ENCODE measurements at regions not wholly inside any gene's neighbourhood (a gene's known extent, or its start where the extent isn't known, plus 50 kb on each side); places are given as distances from the start of the nearest gene placed in this dataset.

GRCh38 chr2:6417050-6417449 lies 448.7 kb downstream of the CMPK2 start:
- TF ChIP-seq CTCF (IDR thresholded peaks at IDR 0.05), result no peak
- H3K36me3 ChIP-seq, result no peaks in the 10 kb centered on the region
- no peaks in the 10 kb centered on the region for H3K4me1 ChIP-seq
- ATAC-seq (no peak), DNase-seq (no peak)
- no peaks in the 10 kb centered on the region for H3K9me3 ChIP-seq
- no peak overlapping the region for H3K4me3 ChIP-seq
- intact Hi-C loops (cut with DNase I), result no loop called here
- no peaks in the 10 kb centered on the region for H3K27me3 ChIP-seq
- no peak overlapping the region for H3K27ac ChIP-seq

- intact Hi-C loops (cut with DNase I), result no loop called here
- ATAC-seq (no peak), DNase-seq (no peak)
- Histone ChIP-seq H3K27me3 (no peaks in the 10 kb centered on the region), H3K36me3 (no peaks in the 10 kb centered on the region), H3K9me3 (no peaks in the 10 kb centered on the region), H3K27ac (no peak overlapping the region), H3K4me3 (no peak overlapping the region), H3K4me1 (no peaks in the 10 kb centered on the region)
- TF ChIP-seq CTCF (IDR thresholded peaks at IDR 0.05), result no peak
These were observed 447.4 kb downstream of the CMPK2 start for GRCh38 chr2:6418291-6418690.

GRCh38 chr2:6421138-6421730 lies 444.5 kb downstream of the CMPK2 start:
- H3K4me3 ChIP-seq, result no peak overlapping the region

GRCh38 chr2:6421888-6422287 lies 443.8 kb downstream of the CMPK2 start:
- H3K27me3 ChIP-seq, result no peaks in the 10 kb centered on the region
- no peaks in the 10 kb centered on the region for H3K4me1 ChIP-seq
- no peak overlapping the region for H3K27ac ChIP-seq
- ATAC-seq (no peak), DNase-seq (no peak)
- intact Hi-C loops (cut with DNase I), result no loop called here
- H3K9me3 ChIP-seq, result no peaks in the 10 kb centered on the region
- TF ChIP-seq CTCF (IDR thresholded peaks at IDR 0.05), result no peak
- no peak overlapping the region for H3K4me3 ChIP-seq
- H3K36me3 ChIP-seq, result no peaks in the 10 kb centered on the region

More at GRCh38 chr2:6421138-6421730, 444.5 kb downstream of the CMPK2 start:
- H3K27me3 ChIP-seq, result no peaks in the 10 kb centered on the region
- no peaks in the 10 kb centered on the region for H3K9me3 ChIP-seq
- ATAC-seq (no peak), DNase-seq (no peak)
- H3K4me1 ChIP-seq, result no peaks in the 10 kb centered on the region
- H3K27ac ChIP-seq, result no peak overlapping the region
- intact Hi-C loops (cut with DNase I), result no loop called here
- no peak for TF ChIP-seq CTCF (IDR thresholded peaks at IDR 0.05)
- no peaks in the 10 kb centered on the region for H3K36me3 ChIP-seq

GRCh38 chr2:6423157-6423556 lies 442.6 kb downstream of the CMPK2 start:
- DNase-seq (no peak), ATAC-seq (no peak)
- Histone ChIP-seq H3K9me3 (no peaks in the 10 kb centered on the region), H3K4me3 (no peak overlapping the region), H3K27me3 (no peaks in the 10 kb centered on the region), H3K4me1 (no peaks in the 10 kb centered on the region), H3K27ac (no peak overlapping the region), H3K36me3 (no peaks in the 10 kb centered on the region)
- TF ChIP-seq CTCF (IDR thresholded peaks at IDR 0.05), result no peak
- intact Hi-C loops (cut with DNase I), result no loop called here

- DNase-seq, result no peak
- H3K27me3 ChIP-seq, result no peaks in the 10 kb centered on the region
- H3K9me3 ChIP-seq, result no peaks in the 10 kb centered on the region
- H3K27ac ChIP-seq, result no peak overlapping the region
- no peaks in the 10 kb centered on the region for H3K4me1 ChIP-seq
- no peak for TF ChIP-seq CTCF (IDR thresholded peaks at IDR 0.05)
- ATAC-seq, result no peak
- H3K36me3 ChIP-seq, result no peaks in the 10 kb centered on the region
- no peak overlapping the region for H3K4me3 ChIP-seq
- intact Hi-C loops (cut with DNase I), result no loop called here
These were observed 441.8 kb downstream of the CMPK2 start for GRCh38 chr2:6423944-6424343.
